B cell (primary cell): ENCODE measurements at regions not wholly inside any gene's neighbourhood (a gene's known extent, or its start where the extent isn't known, plus 50 kb on each side); places are given as distances from the start of the nearest gene placed in this dataset.

ENCODE experiments used
- ATAC-seq: fragments of 200-7000 bp; cut with Tn5 transposase; one replicate; pipeline ENCODE4 v1.10.0; 2021; ENCODE audit warnings: low read depth, mild to moderate bottlenecking, moderate number of reproducible peaks, moderate library complexity
- CTCF ChIA-PET: fragments of 350-600 bp; sonication (Branson Sonifier 250); formaldehyde crosslinking; loops from one replicate; lab custom pipeline; 2021; ENCODE audit warnings: antibody characterized with exemption, inconsistent platforms; lab: Charles Lee
- POLR2A ChIA-PET: fragments of 350-600 bp; sonication (Branson Sonifier 250); formaldehyde crosslinking; loops from one replicate; lab custom pipeline; 2021; ENCODE audit warnings: antibody characterized with exemption; lab: Charles Lee
- DNase-seq: peaks from one replicate; pipeline ENCODE4 v3.0.0; 2013
- H2AFZ ChIP-seq: 2 replicates; pipeline ENCODE4 v1.6.1; 2012; ENCODE audit warnings: mild to moderate bottlenecking, low read depth, low read length; ENCODE audit not compliant: insufficient read depth, poor library complexity, severe bottlenecking
- H3K27ac ChIP-seq, 2 donors: 1 replicate in 1 of 2; 2 replicates in 1 of 2; pipeline ENCODE4 v1.5.1; 2012 to 2013; ENCODE audit warnings: low read length in 2 of 2, mild to moderate bottlenecking in 2 of 2, moderate library complexity in 1 of 2
- H3K27me3 ChIP-seq, 4 experiments: fragments of 200-600 bp in 1 of 4; sonication (generic) in 1 of 4; replicated peaks in 1 of 4; 1 replicate in 2 of 4; 2 replicates in 2 of 4; pipeline versions ENCODE4 v1.6.1 to v1.7.0; 2013 to 2016; ENCODE audit warnings: low read length in 3 of 4, mild to moderate bottlenecking in 2 of 4, mixed read lengths in 1 of 4, moderate library complexity in 1 of 4; ENCODE audit not compliant: insufficient read depth in 4 of 4, control insufficient read depth in 3 of 4; ENCODE audit errors: control extremely low read depth in 1 of 4
- H3K36me3 ChIP-seq, 2 experiments: replicated peaks in 1 of 2; 1 replicate in 1 of 2; 2 replicates in 1 of 2; pipeline versions ENCODE4 v1.6.1 to v1.7.1; 2013; ENCODE audit warnings: low read length in 1 of 2; ENCODE audit not compliant: insufficient read depth in 2 of 2, control insufficient read depth in 1 of 2; ENCODE audit errors: control extremely low read depth in 1 of 2, extremely low read depth in 1 of 2
- H3K4me1 ChIP-seq, 2 donors: fragments of 200-600 bp in 1 of 2; sonication (generic) in 1 of 2; 1 replicate in 1 of 2; 2 replicates in 1 of 2; pipeline versions ENCODE4 v1.5.1 to v1.6.1; 2013 to 2017; ENCODE audit warnings: low read length in 2 of 2; ENCODE audit not compliant: control insufficient read depth in 2 of 2, insufficient read depth in 2 of 2
- H3K4me2 ChIP-seq: replicated peaks from 2 replicates; pipeline ENCODE3; 2012; ENCODE audit warnings: mild to moderate bottlenecking, low read depth, low read length; ENCODE audit not compliant: poor library complexity, severe bottlenecking
- H3K4me3 ChIP-seq, 5 experiments: fragments of 200-600 bp in 1 of 5; sonication (generic) in 1 of 5; 1 replicate in 3 of 5; 2 replicates in 2 of 5; pipeline versions ENCODE4 v1.5.1 to v1.7.0; 2011 to 2016; ENCODE audit warnings: low read length in 4 of 5, mild to moderate bottlenecking in 4 of 5, low read depth in 2 of 5, control low read depth in 1 of 5, moderate library complexity in 1 of 5; ENCODE audit not compliant: insufficient read depth in 1 of 5; ENCODE audit errors: control extremely low read depth in 1 of 5, extremely low read depth in 1 of 5
- H3K79me2 ChIP-seq: fragments of 200-600 bp; sonication (generic); one replicate; pipeline ENCODE4 v1.6.0; 2016; ENCODE audit warnings: low read length; ENCODE audit not compliant: control insufficient read depth, insufficient read depth
- H3K9ac ChIP-seq: fragments of 200-600 bp; sonication (generic); 2 replicates; pipeline ENCODE4 v1.6.1; 2017; ENCODE audit warnings: mild to moderate bottlenecking, low read length, moderate library complexity
- H3K9me3 ChIP-seq, 3 donors: one replicate each; pipeline versions ENCODE4 v1.6.1 to v1.7.1; 2013; ENCODE audit warnings: low read length in 2 of 3; ENCODE audit not compliant: control insufficient read depth in 2 of 3, insufficient read depth in 1 of 3; ENCODE audit errors: control extremely low read depth in 1 of 3
- H4K20me1 ChIP-seq: 2 replicates; pipeline ENCODE4 v1.6.0; 2012; ENCODE audit warnings: mild to moderate bottlenecking, low read length; ENCODE audit not compliant: insufficient read depth, control insufficient read depth, poor library complexity, severe bottlenecking
- H3K27ac Mint-ChIP-seq: one replicate; pipeline ENCODE4 v1.8.0; 2021; ENCODE audit warnings: mixed read lengths
- H3K27me3 Mint-ChIP-seq: one replicate; pipeline ENCODE4 v1.8.0; 2021; ENCODE audit warnings: mixed read lengths
- H3K4me1 Mint-ChIP-seq: one replicate; pipeline ENCODE4 v1.8.0; 2021; ENCODE audit warnings: mixed read lengths
- H3K4me3 Mint-ChIP-seq: one replicate; pipeline ENCODE4 v1.8.0; 2021; ENCODE audit warnings: mixed read lengths
- H3K9me3 Mint-ChIP-seq: one replicate; pipeline ENCODE4 v1.8.0; 2022; ENCODE audit warnings: mixed read lengths; ENCODE audit not compliant: insufficient read depth
- CTCF ChIP-seq: fragments of 200-600 bp; IDR thresholded peaks from one replicate; pipeline ENCODE4 v1.8.0; 2022; ENCODE audit warnings: antibody characterized with exemption, mild to moderate bottlenecking
- EZH2 ChIP-seq: IDR thresholded peaks from 2 replicates; pipeline ENCODE4 v1.6.1; 2012; ENCODE audit warnings: borderline replicate concordance, low read depth, mild to moderate bottlenecking, moderate library complexity, low read length; ENCODE audit not compliant: insufficient read depth, poor library complexity, severe bottlenecking
- WGBS: methylation state at CpG from one replicate; pipeline ENCODE4 v1.1.5; 2013; ENCODE audit warnings: missing lambda C conversion rate; ENCODE audit not compliant: insufficient coverage; 5-methylcytosine and 5-hydroxymethylcytosine counted together
- intact Hi-C: fragments of 100-400 bp; cut with micrococcal nuclease; formaldehyde crosslinking; loops from one replicate; pipeline ENCODE4 v1.10.0; 2022

- Histone ChIP-seq H3K27ac (no peak overlapping the region), H4K20me1 (no peaks in the 10 kb centered on the region), H3K4me2 (no peak overlapping the region), H3K9ac (no peak overlapping the region), H3K4me1 (no peaks in the 10 kb centered on the region), H3K79me2 (no peaks in the 10 kb centered on the region), H3K4me3 (no peak overlapping the region), H3K27me3 (no peaks in the 10 kb centered on the region), H3K9me3 (peaks cover 0 to 3% (median 0%) of the 10 kb centered on the region in 3 donors), H2AFZ (no peak overlapping the region), H3K36me3 (no peaks in the 10 kb centered on the region)
- TF ChIP-seq EZH2 = no peak
- TF ChIP-seq CTCF = no peak
- no peak for DNase-seq
- no peak for ATAC-seq
- 63% methylated on average over 2 of the region's 2 CpGs for WGBS
- ChIA-PET POLR2A (no interaction called here), CTCF (no interaction called here)
- no peak overlapping the region for H3K27ac Mint-ChIP-seq
- no peaks in the 10 kb centered on the region for H3K4me1 Mint-ChIP-seq
- H3K27me3 Mint-ChIP-seq = no peaks in the 10 kb centered on the region
- no peak overlapping the region for H3K4me3 Mint-ChIP-seq
- intact Hi-C loops = no loop called here
- H3K9me3 Mint-ChIP-seq = peaks cover 6% of the 10 kb centered on the region
Measured at GRCh38 chr7:54189330-54189729, 352.8 kb upstream of the VSTM2A start.

GRCh38 chr7:54201501-54201900, 340.7 kb upstream of the VSTM2A start:
- H3K9me3 ChIP-seq = no peaks in the 10 kb centered on the region
- CTCF ChIA-PET = no interaction called here

More at GRCh38 chr7:54201501-54201900, 340.7 kb upstream of the VSTM2A start:
- H3K27ac ChIP-seq = no peak overlapping the region
- Mint-ChIP-seq H3K9me3 (peaks cover 3% of the 10 kb centered on the region), H3K27me3 (no peaks in the 10 kb centered on the region), H3K4me3 (no peak overlapping the region), H3K27ac (no peak overlapping the region), H3K4me1 (no peaks in the 10 kb centered on the region)
- H3K4me2 ChIP-seq = no peak overlapping the region
- TF ChIP-seq EZH2 (no peak), CTCF (no peak)
- no peaks in the 10 kb centered on the region for H3K4me1 ChIP-seq
- H3K27me3 ChIP-seq = no peaks in the 10 kb centered on the region
- intact Hi-C loops = no loop called here
- no peak overlapping the region for H2AFZ ChIP-seq
- H3K36me3 ChIP-seq = no peaks in the 10 kb centered on the region
- H3K79me2 ChIP-seq = no peaks in the 10 kb centered on the region
- H4K20me1 ChIP-seq = no peaks in the 10 kb centered on the region
- ATAC-seq (no peak), DNase-seq (no peak)
- no peak overlapping the region for H3K4me3 ChIP-seq
- POLR2A ChIA-PET = no interaction called here
- no peak overlapping the region for H3K9ac ChIP-seq
